PFSK-1 (cell line): ENCODE measurements at regions not wholly inside any gene's neighbourhood (a gene's known extent, or its start where the extent isn't known, plus 50 kb on each side); places are given as distances from the start of the nearest gene placed in this dataset.

Experiments
- FOXP2 ChIP-seq: optimal IDR thresholded peaks from 2 replicates; pipeline ENCODE3; 2011; ENCODE audit warnings: borderline replicate concordance, control low read depth, inconsistent platforms; ENCODE audit not compliant: insufficient read depth; ENCODE audit errors: extremely low read length, extremely low read depth
- POLR2AphosphoS5 ChIP-seq: IDR thresholded peaks from 2 replicates; pipeline ENCODE4 v1.6.1; 2012; ENCODE audit warnings: low read depth, mild to moderate bottlenecking, control low read depth, low read length, moderate library complexity
- REST ChIP-seq, 2 experiments: IDR thresholded peaks; 2 replicates each; pipeline versions ENCODE4 v1.6.1 to v1.8.0; 2011 to 2012; ENCODE audit warnings: low read depth in 2 of 2, low read length in 2 of 2, control low read depth in 1 of 2, inconsistent platforms in 1 of 2, mild to moderate bottlenecking in 1 of 2, moderate library complexity in 1 of 2; ENCODE audit not compliant: insufficient read depth in 1 of 2
- SIN3A ChIP-seq: IDR thresholded peaks from 2 replicates; pipeline ENCODE4 v1.6.1; 2012; ENCODE audit warnings: mild to moderate bottlenecking, low read length, moderate library complexity, borderline replicate concordance; ENCODE audit not compliant: insufficient read depth
- TAF1 ChIP-seq: IDR thresholded peaks from 2 replicates; pipeline ENCODE4 v1.6.1; 2012; ENCODE audit warnings: low read length, control low read depth, borderline replicate concordance; ENCODE audit not compliant: insufficient read depth

- TF ChIP-seq POLR2AphosphoS5 (no peak), REST (IDR thresholded peaks at IDR 0.05; ENCODE audit: insufficient read depth in 1 of 2, low read depth in 2 of 2, low read length in 2 of 2) (no peak), TAF1 (no peak), FOXP2 (no peak), SIN3A (no peak)
These were observed 163.9 kb downstream of the LEPR start for GRCh38 chr1:65584399-65584798.
